OCI-LY3 (cell line): ENCODE measurements at regions not wholly inside any gene's neighbourhood (a gene's known extent, or its start where the extent isn't known, plus 50 kb on each side); places are given as distances from the start of the nearest gene placed in this dataset.
"Not testable (repeated sequence)": the region's sequence is repeated elsewhere in the genome, so short reads cannot be mapped to it uniquely, and the experiment has no call there.

Experiments used
- H2AFZ ChIP-seq: fragments of 200-600, 300-600 bp; shearing (Covaris generic); 2 replicates; pipeline ENCODE4 v1.6.0; 2014; ENCODE audit warnings: antibody characterized with exemption, low read depth, low read length
- H3K27ac ChIP-seq: fragments of 200-600, 300-600 bp; sonication (generic); 2 replicates; pipeline ENCODE4 v1.5.1; 2014; ENCODE audit warnings: mild to moderate bottlenecking, low read length, moderate library complexity, mixed read lengths
- H3K27me3 ChIP-seq: fragments of 200-600, 300-600 bp; sonication (generic); 2 replicates; pipeline ENCODE4 v1.6.1; 2014; ENCODE audit warnings: low read depth, low read length, mixed read lengths
- H3K36me3 ChIP-seq: fragments of 200-600, 300-600 bp; sonication (generic); replicated peaks from 2 replicates; pipeline ENCODE3; 2014; ENCODE audit warnings: low read depth, low read length, mixed read lengths
- H3K4me1 ChIP-seq: fragments of 300-600, 200-600 bp; sonication (generic); 2 replicates; pipeline ENCODE4 v1.6.1; 2014; ENCODE audit warnings: low read length, mixed read lengths
- H3K4me2 ChIP-seq: fragments of 200-600, 300-600 bp; sonication (generic); 2 replicates; pipeline ENCODE4 v1.6.1; 2014; ENCODE audit warnings: low read length, mixed read lengths
- H3K4me3 ChIP-seq: fragments of 300-600, 200-600 bp; sonication (generic); 2 replicates; pipeline ENCODE4 v1.5.1; 2014; ENCODE audit warnings: antibody characterized with exemption, mild to moderate bottlenecking, low read length, moderate library complexity
- H3K79me2 ChIP-seq: fragments of 300-600, 200-600 bp; shearing (Covaris generic); 2 replicates; pipeline ENCODE4 v1.6.1; 2014; ENCODE audit warnings: mild to moderate bottlenecking, low read length, mixed read lengths
- H3K9ac ChIP-seq: fragments of 300-600, 200-600 bp; shearing (Covaris generic); 2 replicates; pipeline ENCODE4 v1.6.0; 2014; ENCODE audit warnings: mild to moderate bottlenecking, low read length, moderate library complexity
- H3K9me3 ChIP-seq: fragments of 200-600, 300-600 bp; shearing (Covaris generic); 2 replicates; pipeline ENCODE4 v1.6.1; 2014; ENCODE audit warnings: low read length, mixed read lengths; ENCODE audit not compliant: insufficient read depth
- H4K20me1 ChIP-seq: fragments of 200-600, 300-600 bp; sonication (generic); 2 replicates; pipeline ENCODE4 v1.6.1; 2016; ENCODE audit warnings: low read length, mixed read lengths; ENCODE audit not compliant: insufficient read depth
- CTCF ChIP-seq: fragments of 200-600, 300-600 bp; sonication (generic); IDR thresholded peaks from 2 replicates; pipeline ENCODE4 v1.5.1; 2014; ENCODE audit warnings: antibody characterized with exemption, low read length, low read depth
- EZH2phosphoT487 ChIP-seq: fragments of 200-600 bp; shearing (Covaris generic); IDR thresholded peaks from 2 replicates; pipeline ENCODE4 v1.6.1; 2018; ENCODE audit warnings: antibody characterized with exemption, mixed run types, low read depth

DNA sequence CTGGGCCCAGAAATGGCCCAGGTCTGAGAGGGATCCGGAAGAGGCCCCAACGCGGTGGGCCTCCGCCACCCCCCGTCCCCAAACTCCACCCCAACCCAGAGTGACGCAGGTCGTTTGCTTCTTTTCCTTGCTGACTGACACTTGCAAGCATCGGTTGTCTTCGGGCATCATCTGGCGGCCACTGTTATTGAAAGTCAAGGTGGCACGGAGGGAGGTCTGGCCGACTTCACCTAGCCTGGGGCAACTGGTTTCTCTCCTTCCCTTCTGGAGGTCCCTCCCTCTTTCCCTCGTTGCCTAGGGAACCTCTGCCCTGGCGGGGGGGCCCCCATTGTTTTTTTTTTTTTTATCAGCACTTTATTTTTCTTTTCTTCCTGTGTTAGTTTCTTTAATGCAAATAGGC, 241.8 kb downstream of the ALG10 start:
- no peak overlapping the region for H3K27ac ChIP-seq
- H3K4me1 ChIP-seq = no peaks in the 10 kb centered on the region
- H3K79me2 ChIP-seq = no peaks in the 10 kb centered on the region
- H2AFZ ChIP-seq = no peak overlapping the region
- no peaks in the 10 kb centered on the region for H3K9me3 ChIP-seq
- no peaks in the 10 kb centered on the region for H4K20me1 ChIP-seq
- no peaks in the 10 kb centered on the region for H3K27me3 ChIP-seq
- H3K4me2 ChIP-seq = no peak overlapping the region
- H3K9ac ChIP-seq = no peak overlapping the region
- H3K4me3 ChIP-seq = no peak overlapping the region
- no peaks in the 10 kb centered on the region for H3K36me3 ChIP-seq
- no peak for TF ChIP-seq EZH2phosphoT487
- TF ChIP-seq CTCF = no peak

DNA sequence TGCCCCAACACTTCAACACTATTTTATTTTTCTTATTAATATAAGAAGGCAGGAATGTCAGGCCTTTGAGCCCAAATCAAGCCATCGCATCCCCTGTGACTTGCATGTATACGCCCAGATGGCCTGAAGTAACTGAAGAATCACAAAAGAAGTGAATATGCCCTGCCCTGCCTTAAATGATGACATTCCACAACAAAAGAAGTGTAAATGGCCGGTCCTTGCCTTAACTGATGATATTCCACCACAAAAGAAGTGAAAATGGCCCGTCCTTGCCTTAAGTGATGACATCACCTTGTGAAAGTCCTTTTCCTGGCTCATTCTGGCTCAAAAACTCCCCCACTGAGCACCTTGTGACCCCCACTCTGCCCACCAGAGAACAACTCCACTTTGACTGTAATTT, 251.4 kb downstream of the ALG10 start:
- H3K27me3 ChIP-seq, H3K27ac ChIP-seq, H3K36me3 ChIP-seq, H3K4me2 ChIP-seq, H4K20me1 ChIP-seq, H3K79me2 ChIP-seq, H3K9ac ChIP-seq, H3K4me1 ChIP-seq, H3K9me3 ChIP-seq, H2AFZ ChIP-seq, H3K4me3 ChIP-seq: not testable (repeated sequence)

DNA sequence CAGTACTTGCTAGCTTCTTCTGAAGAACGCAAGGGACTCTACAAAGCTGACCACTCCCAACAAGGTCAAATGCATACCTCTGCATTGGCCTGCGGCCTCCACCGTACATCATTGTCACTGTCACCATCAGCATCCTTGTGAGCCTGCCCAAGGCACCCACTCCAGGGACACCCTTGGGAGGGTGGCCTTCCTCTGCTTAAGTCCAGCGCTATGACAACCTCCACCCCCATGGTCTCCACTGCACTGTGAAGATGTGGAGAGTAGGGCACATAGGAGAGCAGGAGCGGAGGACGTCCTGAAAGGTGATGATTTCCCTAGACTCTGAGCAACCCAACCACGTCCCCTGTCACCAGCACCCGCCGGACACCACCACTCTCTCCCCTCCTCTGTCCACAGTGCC, 252.8 kb downstream of the ALG10 start:
- TF ChIP-seq EZH2phosphoT487 (no peak), CTCF (no peak)
- Histone ChIP-seq H3K4me2 (no peak overlapping the region), H3K36me3 (no peaks in the 10 kb centered on the region), H3K27ac (no peak overlapping the region), H3K9ac (no peak overlapping the region), H3K9me3 (no peaks in the 10 kb centered on the region), H3K27me3 (no peaks in the 10 kb centered on the region), H3K4me1 (no peaks in the 10 kb centered on the region), H2AFZ (no peak overlapping the region), H3K79me2 (no peaks in the 10 kb centered on the region), H4K20me1 (no peaks in the 10 kb centered on the region), H3K4me3 (no peak overlapping the region)

DNA sequence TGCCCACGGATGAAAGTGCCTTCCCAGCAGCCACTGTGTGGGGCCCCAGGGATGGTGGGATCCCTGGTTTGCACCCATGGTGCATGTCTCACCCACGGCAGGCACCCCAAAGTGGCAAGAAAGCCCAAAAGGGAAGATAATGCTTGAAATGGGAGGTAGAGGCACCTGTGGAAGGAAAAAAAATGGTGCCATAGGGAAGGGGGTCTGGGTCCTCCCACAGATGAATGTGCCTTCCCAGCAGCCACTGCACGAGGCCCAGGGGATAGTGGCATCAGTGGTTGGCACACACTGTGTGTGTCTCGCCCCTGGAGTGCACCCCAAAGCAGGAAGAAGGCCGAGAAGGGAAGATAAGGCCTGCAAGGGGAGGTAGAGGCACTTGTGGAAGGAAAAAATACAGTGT, 264.2 kb downstream of the ALG10 start:
- Histone ChIP-seq H3K4me3 (no peak overlapping the region), H3K9ac (no peak overlapping the region), H3K36me3 (no peaks in the 10 kb centered on the region), H4K20me1 (no peaks in the 10 kb centered on the region), H3K9me3 (0 out of 2 replicates have a peak, but pooled peaks cover 3% of the 10 kb centered on the region), H3K27ac (no peak overlapping the region), H3K4me2 (no peak overlapping the region), H3K4me1 (no peaks in the 10 kb centered on the region), H2AFZ (no peak overlapping the region), H3K79me2 (no peaks in the 10 kb centered on the region), H3K27me3 (no peaks in the 10 kb centered on the region)
- no peak for TF ChIP-seq EZH2phosphoT487
- no peak for TF ChIP-seq CTCF

GRCh38 chr12:34286934-34287333, 264.6 kb downstream of the ALG10 start:
- Histone ChIP-seq H3K27ac (no peak overlapping the region), H3K36me3 (no peaks in the 10 kb centered on the region), H3K4me1 (no peaks in the 10 kb centered on the region), H3K4me2 (no peak overlapping the region), H2AFZ (no peak overlapping the region), H3K4me3 (no peak overlapping the region), H4K20me1 (no peaks in the 10 kb centered on the region), H3K9ac (no peak overlapping the region), H3K27me3 (no peaks in the 10 kb centered on the region), H3K79me2 (no peaks in the 10 kb centered on the region), H3K9me3 (0 out of 2 replicates have a peak, but pooled peaks cover 3% of the 10 kb centered on the region)
- no peak for TF ChIP-seq CTCF
- TF ChIP-seq EZH2phosphoT487 = no peak
